LNCAP (cell line): ENCODE measurements at regions not wholly inside any gene's neighbourhood (a gene's known extent, or its start where the extent isn't known, plus 50 kb on each side); places are given as distances from the start of the nearest gene placed in this dataset.
A peak's percentile ranks its signal among the peaks of the same experiment; 100 is the strongest.

ENCODE experiments used
- CTCF ChIP-seq: fragments of 450-650 bp; IDR thresholded peaks from 2 replicates; pipeline ENCODE4 v1.5.1; 2017; ENCODE audit warnings: mild to moderate bottlenecking

GRCh38 chr15:69515508-69515907, 62.9 kb downstream of the RPLP1 start:
- TF ChIP-seq CTCF = no peak

- TF ChIP-seq CTCF = no peak
Observed at GRCh38 chr15:69515926-69516325, 63.3 kb downstream of the RPLP1 start.

GRCh38 chr15:69517052-69517451, 64.4 kb downstream of the RPLP1 start:
- no peak for TF ChIP-seq CTCF

GRCh38 chr15:69518806-69519205, 66.2 kb downstream of the RPLP1 start:
- TF ChIP-seq CTCF = no peak

- no peak for TF ChIP-seq CTCF
Observed at GRCh38 chr15:69520067-69520466, 67.4 kb downstream of the RPLP1 start.

GRCh38 chr15:69522361-69522760, 69.7 kb downstream of the RPLP1 start:
- TF ChIP-seq CTCF = no peak

GRCh38 chr15:69523010-69524001, 70.7 kb downstream of the RPLP1 start:
- peak; percentile 73; the same call in 1 of the 2 replicates for TF ChIP-seq CTCF
